Adrenal gland (tissue), 9 donors: ENCODE measurements at regions not wholly inside any gene's neighbourhood (a gene's known extent, or its start where the extent isn't known, plus 50 kb on each side); places are given as distances from the start of the nearest gene placed in this dataset.

Experiments used
- DNase-seq, 7 donors: peaks; one replicate each; pipeline ENCODE4 v3.0.0-alpha.2; 2019 to 2020
- H3K27ac ChIP-seq, 5 donors: fragments of 200-600 bp; sonication (generic) in 4 of 5; 1 replicate in 3 of 5; 2 replicates in 2 of 5; pipeline versions ENCODE4 v1.5.1 to v1.8.0; 2016 to 2020; ENCODE audit warnings: mild to moderate bottlenecking in 1 of 5
- H3K27me3 ChIP-seq: fragments of 200-600 bp; 2 replicates; pipeline ENCODE4 v1.8.0; 2021
- H3K36me3 ChIP-seq, 2 donors: fragments of 200-600 bp; replicated peaks in 1 of 2; 1 replicate in 1 of 2; 2 replicates in 1 of 2; pipeline versions ENCODE4 v1.5.1 to v1.8.0; 2018 to 2022
- H3K4me1 ChIP-seq, 2 donors: fragments of 200-600 bp; replicated peaks in 1 of 2; 1 replicate in 1 of 2; 2 replicates in 1 of 2; pipeline versions ENCODE4 v1.5.1 to v1.8.0; 2018 to 2021
- H3K4me3 ChIP-seq, 4 donors: fragments of 200-600 bp; sonication (generic) in 3 of 4; one replicate each; pipeline ENCODE4 v1.5.1; 2016 to 2018
- H3K9me3 ChIP-seq, 3 donors: fragments of 200-600 bp; sonication (generic) in 1 of 3; replicated peaks in 1 of 3; 1 replicate in 2 of 3; 2 replicates in 1 of 3; pipeline versions ENCODE4 v1.5.1 to v1.8.0; 2016 to 2021
- POLR2A ChIP-seq, 2 donors: fragments of 450-650 bp; IDR thresholded peaks; one replicate each; pipeline ENCODE4 v1.6.1; 2017; ENCODE audit warnings: antibody characterized with exemption in 2 of 2, mild to moderate bottlenecking in 2 of 2, moderate library complexity in 1 of 2
- WGBS, 4 donors: extraction: QIAGEN DNeasy Blood & Tissue Kit in 2 of 4; methylation state at CpG; one replicate each; pipeline versions ENCODE4 v1.1.5 to v1.1.7; 2013 to 2017; 5-methylcytosine and 5-hydroxymethylcytosine counted together
- intact Hi-C, 2 donors: fragments of 100-400 bp; cut with DNase I; formaldehyde crosslinking; loops; one replicate each; pipeline versions ENCODE4 v1.14.1 to v1.15.0; 2022 to 2023
- TF ChIP-seq, protein P1 (sequence below), 6 experiments: fragments of 450-650 bp in 4 of 6; fragments of 200-600 bp in 2 of 6; sonication (generic) in 1 of 6; IDR thresholded peaks; 1 replicate in 5 of 6; 2 replicates in 1 of 6; pipeline versions ENCODE4 v1.5.1 to v1.8.0; 2016 to 2021; ENCODE audit warnings: antibody characterized with exemption in 6 of 6, mild to moderate bottlenecking in 2 of 6, moderate library complexity in 1 of 6
- donor health status: healthy with polysubstance abuse.
- donor health status: Bipolar disorder and iron deficiency.
- donor health status: DM: yes; HTN: yes; CAD: no.
- donor health status: DM: no; HTN: no; CAD: no.
- donor health status: DM: no; HTN: no; CAD: no.

DNA sequence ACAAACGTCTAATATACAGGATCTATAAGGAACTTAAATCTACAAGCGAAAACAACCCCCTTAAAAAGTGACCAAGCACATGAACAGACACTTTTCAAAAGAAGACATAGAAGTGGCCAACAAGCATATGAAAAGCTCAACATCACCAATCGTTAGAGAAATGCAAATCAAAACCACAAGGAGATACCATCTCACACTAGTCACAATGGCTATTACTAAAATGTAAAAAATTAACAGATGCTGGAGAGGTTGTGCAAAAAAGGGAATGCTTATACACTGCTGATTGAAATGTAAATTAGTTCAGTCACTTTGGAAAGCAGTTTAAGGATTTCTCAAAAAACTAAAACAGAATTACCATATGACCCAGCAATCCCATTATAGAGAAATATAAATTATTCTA lies 1148.5 kb upstream of the FAM98A start:
- H3K27me3 ChIP-seq = no peaks in the 10 kb centered on the region

DNA sequence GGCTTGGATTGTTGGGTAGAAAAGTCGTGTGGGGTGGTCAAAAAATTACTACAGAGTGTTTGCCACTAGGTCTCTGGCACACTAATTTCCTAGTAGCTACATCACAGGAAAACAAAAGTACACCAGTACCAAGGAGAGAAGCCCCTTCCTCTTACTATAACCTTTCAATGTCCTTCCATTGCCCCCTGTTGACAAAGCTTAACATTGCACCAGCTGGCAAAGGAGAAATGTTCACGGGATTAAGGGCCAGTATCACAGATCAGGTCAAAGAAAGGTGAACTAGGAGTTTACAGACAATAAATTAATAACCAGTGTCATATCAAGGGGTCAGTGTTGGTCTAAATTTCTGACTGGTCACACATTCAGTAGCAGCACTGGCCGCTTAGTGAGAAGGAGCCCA lies 1139.6 kb upstream of the FAM98A start:
- TF ChIP-seq, protein P1, sequence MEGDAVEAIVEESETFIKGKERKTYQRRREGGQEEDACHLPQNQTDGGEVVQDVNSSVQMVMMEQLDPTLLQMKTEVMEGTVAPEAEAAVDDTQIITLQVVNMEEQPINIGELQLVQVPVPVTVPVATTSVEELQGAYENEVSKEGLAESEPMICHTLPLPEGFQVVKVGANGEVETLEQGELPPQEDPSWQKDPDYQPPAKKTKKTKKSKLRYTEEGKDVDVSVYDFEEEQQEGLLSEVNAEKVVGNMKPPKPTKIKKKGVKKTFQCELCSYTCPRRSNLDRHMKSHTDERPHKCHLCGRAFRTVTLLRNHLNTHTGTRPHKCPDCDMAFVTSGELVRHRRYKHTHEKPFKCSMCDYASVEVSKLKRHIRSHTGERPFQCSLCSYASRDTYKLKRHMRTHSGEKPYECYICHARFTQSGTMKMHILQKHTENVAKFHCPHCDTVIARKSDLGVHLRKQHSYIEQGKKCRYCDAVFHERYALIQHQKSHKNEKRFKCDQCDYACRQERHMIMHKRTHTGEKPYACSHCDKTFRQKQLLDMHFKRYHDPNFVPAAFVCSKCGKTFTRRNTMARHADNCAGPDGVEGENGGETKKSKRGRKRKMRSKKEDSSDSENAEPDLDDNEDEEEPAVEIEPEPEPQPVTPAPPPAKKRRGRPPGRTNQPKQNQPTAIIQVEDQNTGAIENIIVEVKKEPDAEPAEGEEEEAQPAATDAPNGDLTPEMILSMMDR (IDR thresholded peaks at IDR 0.05) = no peak
- TF ChIP-seq POLR2A (IDR thresholded peaks at IDR 0.05) = no peak
- DNase-seq = no peak
- WGBS, 4 donors = 40 to 54% (median 43%) methylated on average over 3 of the region's 3 CpGs
- Histone ChIP-seq H3K4me1 (no peaks in the 10 kb centered on the region), H3K4me3 (no peak overlapping the region), H3K27ac (no peak overlapping the region), H3K9me3 (no peaks in the 10 kb centered on the region), H3K27me3 (no peaks in the 10 kb centered on the region), H3K36me3 (no peaks in the 10 kb centered on the region)
- intact Hi-C loops = no loop called here

More for the DNA sequence above, 1148.5 kb upstream of the FAM98A start:
- H3K36me3 ChIP-seq = no peaks in the 10 kb centered on the region
- no peaks in the 10 kb centered on the region for H3K9me3 ChIP-seq
- WGBS, 4 donors = 29 to 69% (median 49%) methylated on average over 3 of the region's 3 CpGs
- H3K4me1 ChIP-seq = no peaks in the 10 kb centered on the region
- TF ChIP-seq POLR2A (IDR thresholded peaks at IDR 0.05) = no peak
- TF ChIP-seq, protein P1 (IDR thresholded peaks at IDR 0.05) = no peak
- H3K4me3 ChIP-seq = no peak overlapping the region
- no peak overlapping the region for H3K27ac ChIP-seq
- DNase-seq = no peak
- intact Hi-C loops = no loop called here

DNA sequence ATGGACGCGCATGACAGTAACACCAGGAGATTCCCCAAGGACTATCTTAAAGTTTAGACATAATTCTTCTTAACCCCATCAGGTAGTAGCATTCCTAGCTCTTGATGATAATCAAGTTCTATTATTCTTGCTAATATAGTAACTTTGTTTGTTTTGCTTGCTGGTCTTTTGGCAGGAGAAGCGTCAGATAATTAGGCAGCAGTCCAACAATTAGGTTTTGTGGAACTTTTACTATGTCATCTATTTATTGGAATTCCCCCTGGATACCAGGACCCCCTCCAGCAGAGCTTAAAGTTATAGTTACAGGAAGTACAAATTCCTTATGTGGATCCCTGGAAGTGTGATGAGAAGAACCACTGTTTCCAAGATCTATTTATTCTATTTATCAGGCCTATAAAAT lies 1138.0 kb upstream of the FAM98A start:
- TF ChIP-seq POLR2A (IDR thresholded peaks at IDR 0.05) = no peak
- TF ChIP-seq, protein P1 (IDR thresholded peaks at IDR 0.05) = no peak
- 78 to 83% (median 81%) methylated on average over 3 of the region's 3 CpGs for WGBS, 4 donors
- Histone ChIP-seq H3K4me3 (no peak overlapping the region), H3K9me3 (no peaks in the 10 kb centered on the region), H3K4me1 (no peaks in the 10 kb centered on the region), H3K27ac (no peak overlapping the region), H3K36me3 (no peaks in the 10 kb centered on the region), H3K27me3 (no peaks in the 10 kb centered on the region)
- no peak for DNase-seq
- intact Hi-C loops = no loop called here

DNA sequence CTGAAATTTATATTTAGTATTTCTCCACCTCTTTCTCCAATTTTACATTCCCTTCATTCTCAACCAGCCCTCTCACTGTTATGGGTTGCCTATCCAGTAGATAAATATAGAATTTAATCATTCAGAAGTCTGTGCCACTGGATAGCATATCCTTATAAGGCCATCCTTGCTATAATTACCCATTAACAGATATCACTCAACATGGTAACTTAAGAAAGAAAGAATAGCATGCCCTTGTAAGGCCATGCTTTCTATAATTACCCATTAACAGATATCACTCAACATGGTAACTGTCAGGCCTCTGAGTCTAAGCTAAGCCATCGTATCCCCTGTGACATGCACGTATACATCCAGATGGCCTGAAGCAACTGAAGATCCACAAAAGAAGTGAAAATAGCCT lies 1137.4 kb upstream of the FAM98A start:
- DNase-seq = no peak
- H3K4me1 ChIP-seq = no peaks in the 10 kb centered on the region
- no peaks in the 10 kb centered on the region for H3K36me3 ChIP-seq
- TF ChIP-seq POLR2A (IDR thresholded peaks at IDR 0.05) = no peak
- TF ChIP-seq, protein P1 (IDR thresholded peaks at IDR 0.05) = no peak
- H3K27me3 ChIP-seq = no peaks in the 10 kb centered on the region
- no peak overlapping the region for H3K27ac ChIP-seq
- H3K4me3 ChIP-seq = no peak overlapping the region
- 58 to 84% (median 71%) methylated on average over 2 of the region's 2 CpGs for WGBS, 4 donors
- intact Hi-C loops = no loop called here
- H3K9me3 ChIP-seq = no peaks in the 10 kb centered on the region
